Common myeloid progenitor, CD34-positive (primary cell): ENCODE measurements at regions not wholly inside any gene's neighbourhood (a gene's known extent, or its start where the extent isn't known, plus 50 kb on each side); places are given as distances from the start of the nearest gene placed in this dataset.
A peak's percentile ranks its signal among the peaks of the same experiment; 100 is the strongest.
"Not testable (repeated sequence)": the region's sequence is repeated elsewhere in the genome, so short reads cannot be mapped to it uniquely, and the experiment has no call there.

Source experiments
- CTCF ChIA-PET: fragments of 350-600 bp; sonication (Branson Sonifier 250); formaldehyde crosslinking; loops from one replicate; lab custom pipeline; 2021; ENCODE audit warnings: antibody characterized with exemption; lab: Charles Lee
- POLR2A ChIA-PET: fragments of 350-600 bp; sonication (Branson Sonifier 250); formaldehyde crosslinking; loops from one replicate; lab custom pipeline; 2021; ENCODE audit warnings: antibody characterized with exemption; lab: Charles Lee
- DNase-seq, 3 donors: peaks; one replicate each; pipeline versions ENCODE4 v3.0.0 to v3.0.0-alpha.2; 2013
- H3K27ac ChIP-seq, 2 experiments: 1 replicate in 1 of 2; 2 replicates in 1 of 2; pipeline ENCODE4 v1.7.0; 2013; ENCODE audit warnings: inconsistent platforms in 2 of 2, low read length in 2 of 2, mild to moderate bottlenecking in 2 of 2, low read depth in 1 of 2, moderate library complexity in 1 of 2; ENCODE audit not compliant: severe bottlenecking in 2 of 2, insufficient read depth in 1 of 2, poor library complexity in 1 of 2
- H3K27me3 ChIP-seq, 5 experiments: replicated peaks in 2 of 5; 1 replicate in 3 of 5; 2 replicates in 2 of 5; pipeline versions ENCODE4 v1.6.1 to v1.7.0; 2013; ENCODE audit warnings: low read length in 4 of 5, mild to moderate bottlenecking in 2 of 5, moderate library complexity in 2 of 5, inconsistent platforms in 1 of 5; ENCODE audit not compliant: insufficient read depth in 5 of 5, control insufficient read depth in 4 of 5
- H3K36me3 ChIP-seq, 4 experiments: 1 replicate in 2 of 4; 2 replicates in 2 of 4; pipeline versions ENCODE4 v1.6.1 to v1.7.0; 2013; ENCODE audit warnings: low read length in 3 of 4, control low read depth in 1 of 4, mild to moderate bottlenecking in 1 of 4; ENCODE audit not compliant: control insufficient read depth in 4 of 4, insufficient read depth in 4 of 4
- H3K4me1 ChIP-seq, 4 experiments: 1 replicate in 3 of 4; 2 replicates in 1 of 4; pipeline versions ENCODE4 v1.6.1 to v1.7.1; 2013; ENCODE audit warnings: low read length in 3 of 4, mild to moderate bottlenecking in 3 of 4, control low read depth in 1 of 4, inconsistent platforms in 1 of 4, moderate library complexity in 1 of 4; ENCODE audit not compliant: control insufficient read depth in 4 of 4, insufficient read depth in 4 of 4; ENCODE audit errors: control extremely low read depth in 1 of 4
- H3K4me3 ChIP-seq, 7 experiments: 1 replicate in 4 of 7; 2 replicates in 3 of 7; pipeline versions ENCODE4 v1.5.1 to v1.7.0; 2013; ENCODE audit warnings: mild to moderate bottlenecking in 7 of 7, low read length in 6 of 7, moderate library complexity in 6 of 7, inconsistent platforms in 2 of 7, low read depth in 2 of 7, control low read depth in 1 of 7; ENCODE audit not compliant: insufficient read depth in 4 of 7, control insufficient read depth in 1 of 7; ENCODE audit errors: extremely low read depth in 1 of 7
- H3K9me3 ChIP-seq, 5 experiments: 1 replicate in 4 of 5; 2 replicates in 1 of 5; pipeline versions ENCODE4 v1.6.1 to v1.7.1; 2013; ENCODE audit warnings: low read length in 4 of 5, mild to moderate bottlenecking in 2 of 5, inconsistent platforms in 1 of 5, low read depth in 1 of 5, moderate library complexity in 1 of 5; ENCODE audit not compliant: control insufficient read depth in 4 of 5, insufficient read depth in 2 of 5; ENCODE audit errors: control extremely low read depth in 1 of 5
- WGBS: methylation state at CpG from one replicate; pipeline ENCODE4 v1.1.5; 2013; ENCODE audit not compliant: insufficient coverage; 5-methylcytosine and 5-hydroxymethylcytosine counted together

GRCh38 chr20:29533566-29534177 is 1723.8 kb upstream of the DEFB115 start:
- WGBS: 42% methylated on average over 4 of the region's 4 CpGs
- H3K4me3 ChIP-seq, H3K9me3 ChIP-seq, H3K4me1 ChIP-seq, H3K27me3 ChIP-seq, CTCF ChIA-PET, POLR2A ChIA-PET, H3K36me3 ChIP-seq, H3K27ac ChIP-seq: not testable (repeated sequence)
- DNase-seq: peak in 2 of 3 donors; percentile 2 to 5

GRCh38 chr20:29566901-29567635 is 1690.4 kb upstream of the DEFB115 start:
- CTCF ChIA-PET, H3K27ac ChIP-seq, H3K4me1 ChIP-seq, H3K36me3 ChIP-seq, POLR2A ChIA-PET, DNase-seq, H3K9me3 ChIP-seq, H3K4me3 ChIP-seq, H3K27me3 ChIP-seq: not testable (repeated sequence)
- WGBS: 67% methylated on average over 24 of the region's 44 CpGs

- DNase-seq, POLR2A ChIA-PET, H3K27me3 ChIP-seq, H3K9me3 ChIP-seq, H3K27ac ChIP-seq, H3K4me3 ChIP-seq, H3K4me1 ChIP-seq, CTCF ChIA-PET, H3K36me3 ChIP-seq: not testable (repeated sequence)
- WGBS: 73% methylated on average over 11 of the region's 23 CpGs
Measured at GRCh38 chr20:29567671-29568070, 1689.8 kb upstream of the DEFB115 start.

GRCh38 chr20:29570126-29570525 is 1687.3 kb upstream of the DEFB115 start:
- POLR2A ChIA-PET: not testable (repeated sequence)

GRCh38 chr20:29589530-29589929 is 1667.9 kb upstream of the DEFB115 start:
- H3K4me3 ChIP-seq, H3K27ac ChIP-seq, H3K9me3 ChIP-seq, H3K27me3 ChIP-seq, POLR2A ChIA-PET, DNase-seq, CTCF ChIA-PET, H3K4me1 ChIP-seq, H3K36me3 ChIP-seq: not testable (repeated sequence)
- no CpG with 5 or more reads among the region's 2 CpGs for WGBS

More at GRCh38 chr20:29570126-29570525, 1687.3 kb upstream of the DEFB115 start:
- H3K27me3 ChIP-seq, H3K36me3 ChIP-seq, H3K27ac ChIP-seq, DNase-seq, H3K4me3 ChIP-seq, CTCF ChIA-PET, H3K4me1 ChIP-seq, H3K9me3 ChIP-seq: not testable (repeated sequence)
- 75% methylated on average over 2 of the region's 5 CpGs for WGBS

- H3K36me3 ChIP-seq, DNase-seq, H3K9me3 ChIP-seq, H3K4me3 ChIP-seq, POLR2A ChIA-PET, H3K27ac ChIP-seq, H3K4me1 ChIP-seq, CTCF ChIA-PET, H3K27me3 ChIP-seq: not testable (repeated sequence)
- 13% methylated on average over 1 of the region's 1 CpG for WGBS
Measured at GRCh38 chr20:29604163-29604562, 1653.3 kb upstream of the DEFB115 start.

GRCh38 chr20:29606171-29606570 is 1651.3 kb upstream of the DEFB115 start:
- H3K27ac ChIP-seq, H3K27me3 ChIP-seq, H3K4me1 ChIP-seq, H3K4me3 ChIP-seq, POLR2A ChIA-PET, H3K9me3 ChIP-seq, H3K36me3 ChIP-seq, DNase-seq, CTCF ChIA-PET: not testable (repeated sequence)
- no CpG with 5 or more reads among the region's 3 CpGs for WGBS
